IPS-18a (cell line): ENCODE measurements at regions not wholly inside any gene's neighbourhood (a gene's known extent, or its start where the extent isn't known, plus 50 kb on each side); places are given as distances from the start of the nearest gene placed in this dataset.

Experiments used
- H3K27ac ChIP-seq: one replicate; pipeline ENCODE4 v1.5.1; 2013; ENCODE audit warnings: low read length
- H3K27me3 ChIP-seq: one replicate; pipeline ENCODE4 v1.6.1; 2013; ENCODE audit warnings: mild to moderate bottlenecking, low read length; ENCODE audit not compliant: control insufficient read depth, insufficient read depth
- H3K36me3 ChIP-seq: one replicate; pipeline ENCODE4 v1.6.1; 2013; ENCODE audit warnings: low read depth, low read length; ENCODE audit not compliant: control insufficient read depth
- H3K4me1 ChIP-seq: one replicate; pipeline ENCODE4 v1.6.1; 2013; ENCODE audit warnings: low read depth, low read length; ENCODE audit not compliant: control insufficient read depth
- H3K4me3 ChIP-seq: one replicate; pipeline ENCODE4 v1.5.1; 2013; ENCODE audit warnings: low read length
- H3K9ac ChIP-seq: one replicate; pipeline ENCODE4 v1.6.1; 2013; ENCODE audit warnings: mild to moderate bottlenecking, low read length, moderate library complexity
- H3K9me3 ChIP-seq: one replicate; pipeline ENCODE4 v1.6.1; 2013; ENCODE audit warnings: low read depth, low read length; ENCODE audit not compliant: control insufficient read depth

DNA sequence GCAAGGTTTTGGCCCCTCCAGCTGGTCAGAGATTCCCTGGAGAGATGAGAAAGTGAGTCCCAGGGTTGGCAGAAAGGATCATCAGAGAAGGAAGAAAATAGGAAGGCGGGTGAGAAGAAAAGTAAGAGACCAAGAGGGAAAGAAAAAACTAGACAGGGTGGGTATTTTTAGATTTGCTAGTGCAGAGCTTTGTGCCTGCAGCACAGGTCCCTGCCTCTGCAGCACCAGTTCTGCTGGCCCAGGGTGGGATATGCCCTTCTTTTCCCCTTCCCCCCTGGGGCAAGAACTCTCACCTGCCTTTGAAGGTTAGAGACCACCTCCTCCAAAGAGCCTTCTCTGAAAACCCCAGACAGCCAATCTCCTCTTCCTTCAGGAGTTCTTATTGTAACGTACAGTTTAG is 90.3 kb upstream of the EGFLAM start:
- H3K4me1 ChIP-seq: peaks cover 9% of the 10 kb centered on the region
- H3K27ac ChIP-seq: no peak overlapping the region

DNA sequence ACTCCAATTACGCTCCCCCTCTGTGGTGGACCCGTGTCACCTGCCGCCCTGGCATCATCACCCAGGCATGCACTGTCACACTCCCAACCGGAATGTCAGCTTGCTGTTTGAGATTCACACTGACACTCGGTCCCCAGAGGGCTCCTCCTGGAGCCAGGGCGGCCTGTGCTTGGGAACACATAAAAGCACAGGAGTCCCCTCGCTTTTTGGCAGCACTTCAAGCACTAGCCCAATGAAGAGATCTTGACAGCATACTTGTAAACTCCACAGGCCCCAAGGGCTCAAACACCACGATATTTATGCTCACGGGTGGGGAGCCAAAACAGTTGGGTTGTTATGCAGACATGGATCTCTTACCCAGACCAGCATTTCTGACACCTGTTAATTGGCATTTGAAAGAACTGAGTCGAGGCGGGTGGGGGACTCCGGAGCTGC is 90.8 kb upstream of the EGFLAM start:
- Histone ChIP-seq H3K9ac (no peak overlapping the region), H3K27me3 (no peaks in the 10 kb centered on the region), H3K4me3 (no peak overlapping the region), H3K9me3 (no peaks in the 10 kb centered on the region), H3K4me1 (peaks cover 9% of the 10 kb centered on the region), H3K27ac (no peak overlapping the region), H3K36me3 (no peaks in the 10 kb centered on the region)

More for the DNA sequence above, 90.3 kb upstream of the EGFLAM start:
- Histone ChIP-seq H3K4me3 (no peak overlapping the region), H3K36me3 (no peaks in the 10 kb centered on the region), H3K27me3 (no peaks in the 10 kb centered on the region), H3K9me3 (no peaks in the 10 kb centered on the region), H3K9ac (no peak overlapping the region)

DNA sequence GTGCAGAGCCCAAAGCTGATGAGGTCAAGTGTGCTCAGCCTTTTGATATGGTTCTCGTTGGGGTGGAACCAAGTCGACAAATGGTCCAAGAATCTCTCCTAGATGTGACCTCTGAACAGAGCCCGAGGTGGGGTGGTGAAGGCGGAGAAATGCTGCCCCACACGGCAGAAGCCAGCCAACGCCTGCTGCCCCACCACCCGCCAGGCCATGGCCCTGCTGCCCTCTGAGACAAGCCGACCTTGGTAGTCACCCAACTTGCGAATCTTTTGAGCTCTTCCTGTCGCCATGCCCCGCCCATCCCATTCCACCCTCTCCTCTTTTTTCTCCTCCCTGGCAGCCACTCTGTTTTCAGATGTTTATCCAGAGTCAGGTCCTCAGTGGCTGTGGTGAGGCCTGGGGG is 91.5 kb upstream of the EGFLAM start:
- H3K36me3 ChIP-seq: no peaks in the 10 kb centered on the region
- H3K9ac ChIP-seq: no peak overlapping the region
- no peaks in the 10 kb centered on the region for H3K27me3 ChIP-seq
- no peak overlapping the region for H3K4me3 ChIP-seq
- H3K4me1 ChIP-seq: peaks cover 9% of the 10 kb centered on the region
- H3K9me3 ChIP-seq: no peaks in the 10 kb centered on the region
- no peak overlapping the region for H3K27ac ChIP-seq

DNA sequence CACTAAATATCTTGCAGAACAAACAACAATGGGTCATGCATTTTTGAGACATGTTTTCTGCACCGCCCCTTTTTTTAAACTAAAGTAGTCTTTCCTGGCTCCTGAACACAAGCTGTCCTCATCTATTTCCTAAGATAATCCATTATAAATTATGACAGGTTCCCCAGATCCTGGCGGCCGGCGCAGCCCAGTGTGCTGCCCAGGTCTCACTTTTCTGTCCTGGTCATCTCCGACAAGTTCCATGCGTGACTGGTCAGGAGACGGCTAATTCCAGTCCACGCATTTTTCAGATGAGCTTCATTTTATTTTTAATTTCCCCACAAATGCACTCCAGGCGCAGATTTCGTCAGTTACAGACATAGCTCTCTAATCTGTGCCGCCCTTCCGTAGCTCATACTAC is 92.9 kb upstream of the EGFLAM start:
- H3K36me3 ChIP-seq: no peaks in the 10 kb centered on the region
- H3K27me3 ChIP-seq: no peaks in the 10 kb centered on the region
- H3K4me3 ChIP-seq: no peak overlapping the region
- no peak overlapping the region for H3K27ac ChIP-seq
- peaks cover 9% of the 10 kb centered on the region for H3K4me1 ChIP-seq
- no peak overlapping the region for H3K9ac ChIP-seq
- H3K9me3 ChIP-seq: no peaks in the 10 kb centered on the region

DNA sequence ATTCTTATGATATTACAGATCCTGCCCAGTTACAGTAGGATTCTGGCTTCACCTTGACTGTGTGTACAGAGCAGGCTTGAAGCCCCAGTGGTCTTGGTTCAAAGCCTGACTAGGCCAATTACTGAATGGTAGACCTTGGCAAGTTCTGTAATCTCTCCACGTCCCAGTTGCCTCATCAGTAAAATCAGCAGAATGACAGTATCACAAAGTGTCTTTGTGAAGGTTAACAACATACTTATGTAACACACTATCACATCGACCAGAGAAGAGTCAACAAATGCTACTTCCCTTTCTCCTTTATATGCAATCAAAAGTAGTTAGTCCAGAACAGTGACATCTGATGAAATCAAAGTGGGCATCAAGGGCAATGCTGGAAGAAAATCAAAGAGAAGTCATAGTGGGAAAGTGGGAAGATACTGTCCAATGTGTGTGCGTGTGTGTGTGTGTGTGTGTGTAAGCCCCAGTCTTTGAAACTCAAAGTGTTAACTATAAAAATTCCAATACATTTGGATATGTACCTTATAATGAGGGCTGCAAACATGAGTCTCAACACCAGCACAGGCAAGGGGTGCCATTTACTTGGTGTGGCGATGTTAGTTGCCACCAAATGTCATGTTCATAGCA is 93.5 kb upstream of the EGFLAM start:
- Histone ChIP-seq H3K9me3 (no peaks in the 10 kb centered on the region), H3K4me1 (peaks cover 9% of the 10 kb centered on the region), H3K36me3 (no peaks in the 10 kb centered on the region), H3K4me3 (no peak overlapping the region), H3K9ac (no peak overlapping the region), H3K27me3 (no peaks in the 10 kb centered on the region), H3K27ac (no peak overlapping the region)

DNA sequence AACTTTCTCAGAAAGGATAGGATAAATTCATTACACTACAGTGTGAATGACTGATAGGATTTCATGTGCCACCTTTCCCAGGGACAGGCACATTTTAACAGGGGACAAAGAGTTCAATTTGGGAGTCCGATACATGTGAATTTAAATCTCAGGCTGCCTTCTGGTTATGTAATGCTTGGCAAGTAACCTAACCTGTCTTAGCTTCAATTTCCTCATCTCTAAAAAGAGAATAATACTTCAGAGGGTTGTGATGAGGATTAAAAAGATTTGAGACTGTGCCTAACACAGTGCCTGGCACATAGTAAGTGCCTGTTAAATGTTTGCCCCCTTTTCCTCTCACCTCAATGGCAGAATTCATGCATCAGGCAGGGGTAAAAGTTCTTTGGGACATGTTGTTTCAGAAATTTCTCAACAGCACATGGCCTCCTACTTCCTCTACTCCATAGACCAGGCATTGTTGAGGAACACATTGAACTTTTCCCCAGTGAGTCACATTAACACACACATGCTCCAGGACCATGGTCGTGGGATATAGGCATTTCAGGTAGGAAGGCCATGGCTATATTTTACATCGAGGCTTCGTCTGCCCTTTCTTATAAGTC is 94.6 kb upstream of the EGFLAM start:
- Histone ChIP-seq H3K27ac (no peak overlapping the region), H3K27me3 (no peaks in the 10 kb centered on the region), H3K9me3 (no peaks in the 10 kb centered on the region), H3K4me1 (peaks cover 9% of the 10 kb centered on the region), H3K9ac (no peak overlapping the region), H3K36me3 (no peaks in the 10 kb centered on the region), H3K4me3 (no peak overlapping the region)

DNA sequence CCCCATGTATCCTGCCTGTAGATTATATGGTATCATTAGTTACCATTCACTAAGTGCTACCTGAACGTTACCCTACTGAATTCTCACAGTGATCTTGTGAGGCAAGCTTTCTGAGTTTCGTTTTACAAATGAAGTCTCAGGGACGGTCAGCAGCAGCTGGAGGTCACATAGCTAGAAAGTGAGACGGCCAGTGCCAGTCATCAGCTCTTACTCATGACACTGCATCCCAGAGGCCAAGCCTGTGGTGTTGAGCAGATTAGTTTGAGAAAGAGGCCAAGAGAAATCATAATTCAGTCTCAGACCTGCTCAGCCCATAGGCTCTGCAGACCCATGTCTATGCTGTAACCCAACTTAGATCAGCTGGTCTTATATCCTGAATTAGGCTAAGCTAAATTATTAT is 95.7 kb upstream of the EGFLAM start:
- H3K36me3 ChIP-seq: no peaks in the 10 kb centered on the region
- peaks cover 6% of the 10 kb centered on the region for H3K4me1 ChIP-seq
- H3K9ac ChIP-seq: no peak overlapping the region
- H3K27ac ChIP-seq: no peak overlapping the region
- no peak overlapping the region for H3K4me3 ChIP-seq
- no peaks in the 10 kb centered on the region for H3K27me3 ChIP-seq
- no peaks in the 10 kb centered on the region for H3K9me3 ChIP-seq

DNA sequence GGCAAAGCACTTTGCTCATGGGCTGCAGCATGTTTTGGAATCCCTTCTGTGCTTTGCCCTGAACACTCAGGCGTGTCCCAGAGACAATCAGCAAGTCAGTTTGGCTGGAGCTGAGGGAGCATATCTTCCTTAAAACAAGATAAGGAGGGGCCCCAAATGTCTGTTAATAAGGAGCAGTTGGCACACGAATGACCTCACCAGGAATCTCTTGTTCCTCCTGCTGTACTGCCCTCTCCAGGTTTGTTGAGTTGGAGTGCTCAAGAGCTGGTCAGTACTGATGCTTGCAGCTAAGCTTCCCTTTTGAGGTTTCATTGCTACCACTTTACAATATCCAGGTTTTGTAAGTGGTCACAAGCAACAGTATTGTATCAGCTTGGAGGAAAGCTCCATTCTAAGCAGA is 101.3 kb upstream of the EGFLAM start:
- no peak overlapping the region for H3K4me3 ChIP-seq
- no peaks in the 10 kb centered on the region for H3K9me3 ChIP-seq
- H3K9ac ChIP-seq: no peak overlapping the region
- no peaks in the 10 kb centered on the region for H3K4me1 ChIP-seq
- no peaks in the 10 kb centered on the region for H3K36me3 ChIP-seq
- no peaks in the 10 kb centered on the region for H3K27me3 ChIP-seq
- H3K27ac ChIP-seq: no peak overlapping the region

DNA sequence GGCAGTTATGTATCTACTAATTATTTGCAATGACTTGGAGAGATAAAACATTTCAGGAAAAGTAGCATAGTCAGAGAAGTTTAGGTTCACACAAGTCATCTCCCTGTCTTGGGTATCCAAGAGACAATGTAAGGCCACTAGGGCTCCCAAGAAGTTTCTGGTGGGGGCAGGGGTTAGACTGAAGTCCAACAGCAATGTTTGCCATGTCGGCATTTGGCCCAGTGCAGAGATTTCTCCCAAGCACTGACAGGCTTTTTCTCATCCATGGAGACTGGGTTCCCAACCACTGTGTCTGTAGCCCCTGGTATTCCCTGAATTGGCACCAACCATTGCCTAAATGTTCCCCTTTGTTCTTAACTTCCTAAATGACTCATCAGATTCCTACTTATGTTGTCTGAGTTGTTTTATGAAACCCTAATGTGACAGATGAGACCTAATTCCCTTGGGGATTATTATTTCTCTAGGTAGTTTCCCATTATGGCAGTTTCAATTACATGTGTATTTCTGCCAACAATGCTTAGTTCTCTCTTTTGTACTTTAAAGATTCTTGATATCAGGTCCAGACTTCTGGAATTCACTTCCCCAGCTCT is 103.6 kb upstream of the EGFLAM start:
- H3K27ac ChIP-seq: no peak overlapping the region
- no peaks in the 10 kb centered on the region for H3K9me3 ChIP-seq
- H3K27me3 ChIP-seq: no peaks in the 10 kb centered on the region

DNA sequence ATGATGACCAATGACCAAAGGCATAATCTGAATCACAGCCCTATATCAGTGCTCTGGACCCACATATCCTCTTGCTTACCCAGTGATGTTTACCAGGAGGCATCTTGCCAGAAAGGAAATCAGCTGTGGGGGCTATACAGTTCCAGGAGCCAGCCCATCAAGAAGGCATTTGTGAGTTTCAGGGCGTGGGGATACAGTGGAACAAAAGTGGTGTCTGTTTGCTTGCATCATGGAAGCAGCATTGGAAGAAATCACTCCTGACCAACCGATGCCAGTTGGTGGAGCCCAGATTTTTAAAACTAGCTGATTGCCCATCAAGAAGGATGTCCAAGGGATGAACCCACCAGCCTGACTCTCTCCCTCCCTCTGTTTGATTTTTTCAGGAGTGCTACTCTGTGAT is 106.5 kb upstream of the EGFLAM start:
- Histone ChIP-seq H3K27ac (no peak overlapping the region), H3K4me1 (no peaks in the 10 kb centered on the region), H3K9me3 (no peaks in the 10 kb centered on the region), H3K36me3 (no peaks in the 10 kb centered on the region), H3K27me3 (no peaks in the 10 kb centered on the region), H3K4me3 (no peak overlapping the region), H3K9ac (no peak overlapping the region)

More for the DNA sequence above, 103.6 kb upstream of the EGFLAM start:
- Histone ChIP-seq H3K4me3 (no peak overlapping the region), H3K9ac (no peak overlapping the region), H3K4me1 (no peaks in the 10 kb centered on the region), H3K36me3 (no peaks in the 10 kb centered on the region)

DNA sequence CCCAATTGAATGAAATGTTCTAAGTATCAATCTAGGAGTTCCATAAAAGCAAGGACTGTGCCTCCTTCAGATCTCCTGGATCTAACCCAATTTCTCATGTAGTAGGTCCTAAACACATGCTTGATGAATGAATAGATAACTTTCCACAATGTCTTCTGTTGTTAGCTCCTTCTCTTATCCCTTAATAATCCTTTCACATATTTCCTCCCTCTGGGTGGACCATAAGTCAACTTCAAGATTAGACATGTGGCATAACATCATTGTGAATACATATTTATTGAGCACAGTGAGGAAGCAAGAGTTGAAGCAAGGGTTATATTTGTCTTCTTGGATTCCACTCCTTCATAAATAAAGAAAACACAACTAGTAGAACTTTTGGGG is 108.6 kb upstream of the EGFLAM start:
- Histone ChIP-seq H3K27me3 (no peaks in the 10 kb centered on the region), H3K4me1 (no peaks in the 10 kb centered on the region), H3K4me3 (no peak overlapping the region)

More for the DNA sequence above, 108.6 kb upstream of the EGFLAM start:
- H3K36me3 ChIP-seq: no peaks in the 10 kb centered on the region
- H3K27ac ChIP-seq: no peak overlapping the region
- H3K9me3 ChIP-seq: no peaks in the 10 kb centered on the region
- H3K9ac ChIP-seq: no peak overlapping the region
